ENCODE measurements at regions not wholly inside any gene's neighbourhood (a gene's known extent, or its start where the extent isn't known, plus 50 kb on each side); places are given as distances from the start of the nearest gene placed in this dataset.
"Not testable (repeated sequence)": the region's sequence is repeated elsewhere in the genome, so short reads cannot be mapped to it uniquely, and the experiment has no call there.

- not testable (repeated sequence) for DNase-seq; H3K9me3 ChIP-seq (replicated peaks); H3K36me3 ChIP-seq; H3K4me3 ChIP-seq; H3K27me3 ChIP-seq; H3K27ac ChIP-seq
- H3K4me1 ChIP-seq, result peaks cover 11% of the 10 kb centered on the region
Measured at GRCh38 chr21:35432601-35433000, 383.5 kb upstream of the RUNX1 start.

DNA sequence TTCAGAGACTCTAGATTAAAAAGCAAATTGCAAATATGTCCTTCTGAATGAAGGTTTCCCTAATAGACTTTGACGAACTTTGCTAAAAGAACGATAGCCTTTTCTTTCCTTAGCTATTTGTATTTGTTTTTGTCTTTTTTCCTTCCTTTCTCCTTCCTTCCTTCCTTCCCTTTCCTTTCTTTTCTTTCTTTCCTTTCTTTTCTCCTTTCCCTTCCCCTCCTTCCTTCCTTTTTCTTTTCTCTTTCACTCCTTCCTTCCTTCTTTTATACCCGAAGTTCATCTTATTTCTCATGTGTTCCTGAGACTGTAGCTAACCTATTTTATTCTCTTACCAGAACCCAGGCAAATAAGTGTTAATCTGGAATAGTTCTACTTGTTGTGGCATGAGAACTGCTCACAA is 381.2 kb upstream of the RUNX1 start:
- Histone ChIP-seq H3K27ac (no peak overlapping the region), H3K27me3 (no peaks in the 10 kb centered on the region), H3K9me3 (replicated peaks) (no peaks in the 10 kb centered on the region), H3K36me3 (no peaks in the 10 kb centered on the region), H3K4me3 (no peak overlapping the region), H3K4me1 (peaks cover 11% of the 10 kb centered on the region)
- no peak for DNase-seq

GRCh38 chr21:35428937-35429336 is 379.8 kb upstream of the RUNX1 start:
- peak overlapping the region; percentile 24; the same call in 1 of the 2 replicates for H3K27ac ChIP-seq
- DNase-seq, result no peak
- peak overlapping the region; percentile 16; the same call in 1 of the 2 replicates for H3K4me3 ChIP-seq
- no peaks in the 10 kb centered on the region; the same call in 1 of the 2 replicates for H3K9me3 ChIP-seq (replicated peaks)
- peaks cover 11% of the 10 kb centered on the region for H3K4me1 ChIP-seq
- H3K27me3 ChIP-seq, result no peaks in the 10 kb centered on the region
- H3K36me3 ChIP-seq, result no peaks in the 10 kb centered on the region

- Histone ChIP-seq H3K4me1 (peaks cover 11% of the 10 kb centered on the region), H3K27me3 (no peaks in the 10 kb centered on the region), H3K9me3 (replicated peaks) (no peaks in the 10 kb centered on the region; the same call in 1 of the 2 replicates), H3K4me3 (peak overlapping the region; percentile 16), H3K27ac (peak overlapping the region; percentile 24), H3K36me3 (no peaks in the 10 kb centered on the region)
- DNase-seq, result peak; percentile 74
Measured at GRCh38 chr21:35428489-35428888, 379.4 kb upstream of the RUNX1 start.

- H3K27ac ChIP-seq, result peak overlapping the region; percentile 24
- no peak for DNase-seq
- no peaks in the 10 kb centered on the region for H3K27me3 ChIP-seq
Measured at GRCh38 chr21:35428001-35428320, 378.9 kb upstream of the RUNX1 start.

GRCh38 chr21:35427320-35428000 is 378.4 kb upstream of the RUNX1 start:
- H3K9me3 ChIP-seq (replicated peaks), result no peaks in the 10 kb centered on the region; the same call in 1 of the 2 replicates
- H3K27ac ChIP-seq, result no peak overlapping the region
- peaks cover 11% of the 10 kb centered on the region for H3K4me1 ChIP-seq
- H3K36me3 ChIP-seq, result no peaks in the 10 kb centered on the region
- no peak overlapping the region for H3K4me3 ChIP-seq
- H3K27me3 ChIP-seq, result no peaks in the 10 kb centered on the region
- DNase-seq, result no peak

More at GRCh38 chr21:35428001-35428320, 378.9 kb upstream of the RUNX1 start:
- H3K9me3 ChIP-seq (replicated peaks), result no peaks in the 10 kb centered on the region; the same call in 1 of the 2 replicates
- H3K4me1 ChIP-seq, result peaks cover 11% of the 10 kb centered on the region
- no peaks in the 10 kb centered on the region for H3K36me3 ChIP-seq
- H3K4me3 ChIP-seq, result no peak overlapping the region; the same call in 1 of the 2 replicates

DNA sequence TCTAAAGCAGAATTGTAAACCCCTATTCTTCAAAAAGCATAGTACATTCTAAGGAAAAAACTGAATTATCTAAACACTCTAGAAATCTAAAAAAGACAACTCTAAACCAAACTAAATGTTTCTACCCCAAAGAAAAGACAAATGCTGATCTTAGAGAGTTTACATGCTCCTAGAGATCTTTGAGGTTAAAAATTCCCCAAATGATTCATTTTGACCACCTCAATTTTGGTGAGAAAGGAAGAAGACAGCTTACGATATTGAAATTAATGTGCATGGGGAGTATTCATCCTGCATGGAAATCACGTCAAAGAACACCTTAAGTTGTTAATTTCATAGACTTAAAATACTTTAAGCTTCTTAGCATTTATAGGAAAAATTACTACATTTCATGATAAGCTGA is 377.8 kb upstream of the RUNX1 start:
- H3K27ac ChIP-seq, result no peak overlapping the region
- H3K4me3 ChIP-seq, result no peak overlapping the region
- no peak for DNase-seq
- H3K36me3 ChIP-seq, result no peaks in the 10 kb centered on the region
- H3K27me3 ChIP-seq, result no peaks in the 10 kb centered on the region
- no peaks in the 10 kb centered on the region; the same call in 1 of the 2 replicates for H3K9me3 ChIP-seq (replicated peaks)
- H3K4me1 ChIP-seq, result peaks cover 11% of the 10 kb centered on the region

GRCh38 chr21:35426469-35426868 is 377.4 kb upstream of the RUNX1 start:
- Histone ChIP-seq H3K27me3 (no peaks in the 10 kb centered on the region), H3K27ac (no peak overlapping the region), H3K36me3 (no peaks in the 10 kb centered on the region), H3K9me3 (replicated peaks) (peaks cover 3% of the 10 kb centered on the region; the same call in 1 of the 2 replicates), H3K4me1 (peaks cover 11% of the 10 kb centered on the region), H3K4me3 (no peak overlapping the region)
- no peak for DNase-seq

DNA sequence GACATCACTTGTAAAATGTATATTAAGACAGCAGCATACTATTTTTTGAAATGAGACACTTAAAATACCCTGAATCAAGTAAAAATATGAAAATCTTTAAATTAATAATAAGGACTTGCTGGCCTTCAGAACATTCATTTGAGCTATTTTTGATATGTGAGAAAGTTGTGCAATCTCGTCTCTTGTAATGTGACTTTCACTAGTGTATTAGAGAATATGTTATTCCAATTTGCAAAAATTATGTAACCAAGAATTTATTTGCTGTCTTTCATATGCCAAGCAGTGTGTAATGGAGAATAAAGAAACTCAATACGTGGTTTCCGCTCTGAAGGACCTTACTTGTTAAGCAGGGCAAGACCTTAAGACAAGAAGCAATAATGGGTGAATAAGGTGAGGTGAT is 375.0 kb upstream of the RUNX1 start:
- Histone ChIP-seq H3K4me3 (no peak overlapping the region), H3K9me3 (replicated peaks) (peaks cover 5% of the 10 kb centered on the region; the same call in 1 of the 2 replicates), H3K36me3 (no peaks in the 10 kb centered on the region), H3K4me1 (peaks cover 11% of the 10 kb centered on the region), H3K27ac (no peak overlapping the region), H3K27me3 (no peaks in the 10 kb centered on the region)
- DNase-seq, result no peak

DNA sequence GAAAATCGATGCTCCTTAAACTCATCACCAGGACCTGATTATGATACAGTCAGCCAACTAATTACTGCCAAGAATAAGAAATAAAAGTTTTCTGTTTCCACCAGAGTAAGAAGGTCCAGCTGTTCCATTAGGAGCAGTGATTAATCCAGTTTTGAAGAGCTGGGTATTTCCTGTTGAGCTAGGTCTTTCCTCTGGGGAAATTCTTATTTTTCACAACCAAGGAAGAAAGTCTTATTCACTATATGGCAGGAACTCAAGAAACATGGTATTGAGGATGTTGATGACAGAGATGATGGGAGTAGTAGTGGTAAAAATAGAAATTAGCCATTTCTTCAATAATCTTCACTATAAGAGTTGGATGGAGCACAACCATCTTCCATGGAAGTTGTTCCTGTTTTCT is 374.6 kb upstream of the RUNX1 start:
- no peaks in the 10 kb centered on the region for H3K36me3 ChIP-seq
- no peak overlapping the region for H3K4me3 ChIP-seq
- no peaks in the 10 kb centered on the region for H3K27me3 ChIP-seq
- H3K27ac ChIP-seq, result no peak overlapping the region
- DNase-seq, result no peak
- H3K4me1 ChIP-seq, result peaks cover 10% of the 10 kb centered on the region
- H3K9me3 ChIP-seq (replicated peaks), result peaks cover 5% of the 10 kb centered on the region; the same call in 1 of the 2 replicates

GRCh38 chr21:35422011-35422410 is 372.9 kb upstream of the RUNX1 start:
- H3K36me3 ChIP-seq, result no peaks in the 10 kb centered on the region
- no peak for DNase-seq
- H3K27me3 ChIP-seq, result no peaks in the 10 kb centered on the region

GRCh38 chr21:35421221-35421620 is 372.1 kb upstream of the RUNX1 start:
- H3K9me3 ChIP-seq (replicated peaks), result peaks cover 5% of the 10 kb centered on the region; the same call in 1 of the 2 replicates
- no peak overlapping the region for H3K4me3 ChIP-seq
- H3K27me3 ChIP-seq, result no peaks in the 10 kb centered on the region
- no peaks in the 10 kb centered on the region for H3K4me1 ChIP-seq
- no peak for DNase-seq
- no peak overlapping the region for H3K27ac ChIP-seq
- no peaks in the 10 kb centered on the region for H3K36me3 ChIP-seq

More at GRCh38 chr21:35422011-35422410, 372.9 kb upstream of the RUNX1 start:
- H3K4me1 ChIP-seq, result no peaks in the 10 kb centered on the region
- H3K9me3 ChIP-seq (replicated peaks), result peaks cover 5% of the 10 kb centered on the region; the same call in 1 of the 2 replicates
- H3K27ac ChIP-seq, result no peak overlapping the region
- H3K4me3 ChIP-seq, result no peak overlapping the region

GRCh38 chr21:35420656-35421055 is 371.6 kb upstream of the RUNX1 start:
- Histone ChIP-seq H3K27me3 (no peaks in the 10 kb centered on the region), H3K36me3 (no peaks in the 10 kb centered on the region), H3K4me3 (no peak overlapping the region)

DNA sequence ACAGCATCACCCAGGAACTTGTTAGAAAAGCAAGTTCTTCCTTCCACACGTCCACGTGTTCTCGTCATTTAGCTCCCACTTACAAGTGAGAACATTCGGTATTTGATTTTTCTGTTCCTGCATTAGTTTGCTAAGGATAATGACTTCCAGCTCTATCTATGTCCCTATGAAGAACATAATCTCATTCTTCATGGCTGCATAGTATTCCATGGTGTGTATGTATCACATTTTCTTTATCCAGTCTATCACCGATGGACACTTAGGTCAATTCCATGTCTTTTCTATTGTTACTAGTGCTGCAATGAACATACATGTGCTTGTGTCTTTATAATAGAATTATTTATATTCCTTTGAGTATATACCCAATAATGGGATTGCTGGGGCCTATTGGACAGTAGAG is 368.7 kb upstream of the RUNX1 start:
- DNase-seq, result no peak
- H3K27me3 ChIP-seq, result no peaks in the 10 kb centered on the region

More at GRCh38 chr21:35420656-35421055, 371.6 kb upstream of the RUNX1 start:
- H3K9me3 ChIP-seq (replicated peaks), result peaks cover 5% of the 10 kb centered on the region; the same call in 1 of the 2 replicates
- DNase-seq, result no peak
- no peak overlapping the region for H3K27ac ChIP-seq
- no peaks in the 10 kb centered on the region for H3K4me1 ChIP-seq

GRCh38 chr21:35416866-35417489 is 367.9 kb upstream of the RUNX1 start:
- no peak for DNase-seq
- no peaks in the 10 kb centered on the region for H3K4me1 ChIP-seq
- no peak overlapping the region for H3K27ac ChIP-seq
- no peak overlapping the region for H3K4me3 ChIP-seq
- no peaks in the 10 kb centered on the region for H3K27me3 ChIP-seq
- peaks cover 5% of the 10 kb centered on the region; the same call in 1 of the 2 replicates for H3K9me3 ChIP-seq (replicated peaks)
- H3K36me3 ChIP-seq, result no peaks in the 10 kb centered on the region

More for the DNA sequence above, 368.7 kb upstream of the RUNX1 start:
- Histone ChIP-seq H3K27ac (no peak overlapping the region), H3K4me3 (no peak overlapping the region), H3K4me1 (no peaks in the 10 kb centered on the region), H3K36me3 (no peaks in the 10 kb centered on the region), H3K9me3 (replicated peaks) (peaks cover 5% of the 10 kb centered on the region; the same call in 1 of the 2 replicates)

All from SJCRH30 (cell line).